ENCODE measurements at regions not wholly inside any gene's neighbourhood (a gene's known extent, or its start where the extent isn't known, plus 50 kb on each side); places are given as distances from the start of the nearest gene placed in this dataset.

- in situ Hi-C loops (cut with MboI; ENCODE audit: low sequenced_read_pairs, unreplicated experiment) = no loop called here
- no peak for DNase-seq (ENCODE audit: low spot score)
- no peak for TF ChIP-seq CTCF (IDR thresholded peaks at IDR 0.05; ENCODE audit: borderline replicate concordance, control extremely low read depth, extremely low read depth, insufficient read depth, missing control alignments)
Observed at GRCh38 chr5:133670336-133670735, 58.0 kb upstream of the FSTL4 start.

- TF ChIP-seq CTCF (IDR thresholded peaks at IDR 0.05; ENCODE audit: borderline replicate concordance, control extremely low read depth, extremely low read depth, insufficient read depth, missing control alignments) = no peak
- DNase-seq (ENCODE audit: low spot score) = no peak
- in situ Hi-C loops (cut with MboI; ENCODE audit: low sequenced_read_pairs, unreplicated experiment) = no loop called here
Observed at GRCh38 chr5:133669472-133669871, 57.1 kb upstream of the FSTL4 start.

- no peak for TF ChIP-seq CTCF (IDR thresholded peaks at IDR 0.05; ENCODE audit: borderline replicate concordance, control extremely low read depth, extremely low read depth, insufficient read depth, missing control alignments)
- DNase-seq (ENCODE audit: low spot score) = no peak
- in situ Hi-C loops (cut with MboI; ENCODE audit: low sequenced_read_pairs, unreplicated experiment) = no loop called here
Observed at GRCh38 chr5:133668458-133668857, 56.1 kb upstream of the FSTL4 start.

- DNase-seq (ENCODE audit: low spot score) = no peak
- in situ Hi-C loops (cut with MboI; ENCODE audit: low sequenced_read_pairs, unreplicated experiment) = no loop called here
- TF ChIP-seq CTCF (IDR thresholded peaks at IDR 0.05; ENCODE audit: borderline replicate concordance, control extremely low read depth, extremely low read depth, insufficient read depth, missing control alignments) = no peak
Observed at GRCh38 chr5:133667217-133667616, 54.9 kb upstream of the FSTL4 start.

- in situ Hi-C loops (cut with MboI; ENCODE audit: low sequenced_read_pairs, unreplicated experiment) = no loop called here
- TF ChIP-seq CTCF (IDR thresholded peaks at IDR 0.05; ENCODE audit: borderline replicate concordance, control extremely low read depth, extremely low read depth, insufficient read depth, missing control alignments) = no peak
Observed at GRCh38 chr5:133665571-133665970, 53.2 kb upstream of the FSTL4 start.

GRCh38 chr5:133664422-133664821, 52.1 kb upstream of the FSTL4 start:
- TF ChIP-seq CTCF (IDR thresholded peaks at IDR 0.05; ENCODE audit: borderline replicate concordance, control extremely low read depth, extremely low read depth, insufficient read depth, missing control alignments) = no peak
- in situ Hi-C loops (cut with MboI; ENCODE audit: low sequenced_read_pairs, unreplicated experiment) = no loop called here

More at GRCh38 chr5:133665571-133665970, 53.2 kb upstream of the FSTL4 start:
- DNase-seq (ENCODE audit: low spot score) = no peak

More at GRCh38 chr5:133664422-133664821, 52.1 kb upstream of the FSTL4 start:
- no peak for DNase-seq (ENCODE audit: low spot score)

Measured in GM13976 (cell line).